Embryonic facial prominence (tissue), 1 donor: ENCODE measurements at regions not wholly inside any gene's neighbourhood (a gene's known extent, or its start where the extent isn't known, plus 50 kb on each side); places are given as distances from the start of the nearest gene placed in this dataset.

ENCODE experiments used
- DNase-seq: peaks from one replicate; pipeline ENCODE4 v3.0.0-alpha.2; 2016; ENCODE audit errors: extremely low spot score

DNA sequence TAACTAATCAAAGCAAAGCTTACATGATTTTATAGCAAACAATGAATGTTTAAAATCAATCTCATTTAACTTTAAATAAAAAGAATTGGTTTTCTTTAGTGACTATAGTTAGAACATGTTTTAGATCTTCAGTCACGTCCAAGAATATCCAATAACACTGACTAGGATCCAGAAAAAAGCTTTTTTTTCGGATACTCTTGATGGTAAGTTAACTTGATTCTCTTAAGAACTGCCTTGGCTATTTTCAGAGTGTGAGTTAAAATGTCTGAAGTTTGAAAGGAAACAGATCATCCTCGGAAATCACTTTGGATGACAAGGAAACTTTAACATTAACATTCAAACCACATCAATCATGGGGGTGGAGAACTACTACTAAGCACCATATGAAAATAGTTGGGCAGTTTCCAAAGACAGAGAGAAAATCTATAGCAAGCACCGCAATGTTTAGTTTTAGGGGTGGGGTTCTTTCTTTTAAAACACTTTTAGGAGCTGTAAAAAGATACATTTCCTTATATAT, 83.7 kb upstream of the SLC27A6 start:
- peak; percentile 29 for DNase-seq

DNA sequence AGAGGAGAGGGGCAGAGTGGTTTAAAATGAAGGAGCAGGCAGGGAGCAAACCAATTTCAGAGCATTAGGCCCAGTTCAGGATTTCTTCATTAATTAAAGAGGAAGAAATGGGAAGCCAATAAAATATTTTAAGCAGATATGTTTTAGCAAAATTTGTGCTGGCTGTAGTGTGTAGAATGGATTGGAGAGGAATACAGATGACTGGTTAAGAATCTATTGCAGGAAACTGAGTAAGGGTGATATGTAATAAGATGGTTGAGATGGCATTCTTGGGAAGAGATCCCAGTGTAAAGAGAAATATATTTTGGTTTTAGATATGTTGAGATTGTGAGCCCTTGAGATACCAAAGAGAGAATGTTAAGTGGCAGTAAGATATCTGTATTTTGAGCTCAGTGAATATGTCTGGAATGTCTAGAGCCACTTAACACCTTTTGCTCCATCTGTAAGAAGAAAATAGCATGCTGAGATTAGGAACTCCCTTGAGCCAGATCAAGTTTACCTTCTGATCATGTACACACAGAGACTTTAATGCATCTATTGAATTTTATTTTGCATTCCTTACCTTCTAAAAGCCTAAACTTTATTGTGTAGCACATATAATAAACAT, 79.5 kb upstream of the SLC27A6 start:
- no peak for DNase-seq

DNA sequence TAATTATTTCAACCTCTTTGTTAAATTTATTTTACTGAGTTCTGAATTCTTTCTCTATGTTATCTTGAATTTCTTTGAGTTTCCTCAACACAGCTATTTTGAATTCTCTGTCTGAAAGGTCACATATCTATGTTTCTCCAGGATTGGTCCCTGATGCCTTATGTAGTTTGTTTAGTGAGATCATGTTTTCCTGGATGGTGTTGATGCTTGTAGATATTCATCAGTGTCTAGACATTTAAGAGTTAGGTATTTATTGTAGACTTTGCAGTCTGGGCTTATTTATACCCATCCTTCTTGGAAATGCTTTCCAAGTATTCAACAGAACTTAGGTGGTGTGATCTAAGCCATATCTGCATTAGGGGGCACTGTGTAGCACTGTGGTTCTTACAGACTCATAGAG, 70.2 kb upstream of the SLC27A6 start:
- no peak for DNase-seq

DNA sequence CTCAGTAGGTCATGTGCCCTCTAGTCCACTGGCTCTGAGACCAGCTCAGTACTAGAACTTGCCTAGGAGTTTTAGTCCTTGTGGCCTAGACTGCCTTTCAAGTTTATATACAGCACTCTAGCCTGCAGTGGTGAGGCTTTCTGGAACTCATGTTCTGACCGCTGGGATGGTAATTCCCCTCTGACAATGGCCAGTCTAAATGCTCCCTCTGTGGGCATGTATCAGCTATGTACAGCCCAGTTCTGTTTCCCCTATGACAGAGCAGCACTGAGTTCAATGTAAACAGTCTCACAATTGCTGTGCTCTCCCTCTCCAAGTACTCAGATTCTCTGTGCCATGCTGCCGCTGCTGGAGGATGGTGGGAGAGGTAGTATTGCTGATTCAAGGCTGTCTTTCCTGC, 68.6 kb upstream of the SLC27A6 start:
- DNase-seq = no peak

DNA sequence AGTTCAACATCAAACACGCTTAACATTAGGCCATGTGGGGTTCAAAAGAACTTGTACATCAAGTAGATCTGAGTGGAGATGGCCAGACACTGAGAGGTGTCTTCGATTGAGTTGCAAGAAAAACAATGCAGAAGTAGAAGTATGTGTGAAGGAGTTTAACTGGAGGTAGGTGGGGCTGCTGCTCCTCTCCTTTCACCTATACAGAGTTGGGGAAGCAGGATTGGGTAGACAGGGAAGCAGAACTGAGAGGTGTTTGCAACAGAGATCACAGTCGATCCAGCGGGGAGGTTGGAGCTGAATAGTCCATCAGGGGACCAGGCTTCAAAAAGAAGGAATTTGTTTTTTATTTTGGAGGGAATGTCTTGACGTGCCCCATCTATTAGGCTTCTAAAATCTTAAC, 61.7 kb upstream of the SLC27A6 start:
- no peak for DNase-seq

DNA sequence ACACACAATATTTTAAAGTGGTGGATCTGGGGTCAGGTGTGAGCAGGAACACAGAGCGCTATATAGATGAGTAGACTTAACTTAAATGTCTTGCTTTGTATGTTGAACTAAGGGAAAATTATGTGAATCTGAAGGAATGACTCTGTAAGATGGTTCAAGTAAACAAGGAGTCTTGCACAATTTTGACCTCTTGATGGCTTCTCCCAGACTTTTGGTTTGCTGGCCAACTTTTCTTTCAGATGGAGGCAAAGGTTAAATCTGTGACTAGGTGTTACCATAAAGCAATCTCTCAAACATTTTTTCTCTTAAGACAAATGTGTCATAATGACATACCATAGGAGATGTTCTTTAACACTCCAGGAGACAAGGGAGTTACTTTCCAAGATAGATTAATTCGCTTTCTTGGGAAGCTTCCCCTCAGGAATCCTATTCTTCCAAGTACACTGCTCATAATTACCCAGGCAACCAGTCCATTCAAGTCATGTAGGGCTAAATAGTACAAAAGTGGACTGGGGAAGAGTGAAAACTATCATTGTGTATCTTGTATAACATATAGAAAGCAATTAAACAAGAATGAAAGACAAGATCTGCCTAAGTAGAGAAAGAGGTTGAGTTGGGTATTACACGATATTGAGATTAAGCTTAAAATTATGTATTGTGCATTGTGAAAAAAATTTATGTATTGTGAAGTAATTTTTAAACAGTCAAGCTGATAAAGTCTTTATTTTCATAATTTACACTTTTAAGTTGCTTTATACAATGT, 60.3 kb upstream of the SLC27A6 start:
- no peak for DNase-seq

DNA sequence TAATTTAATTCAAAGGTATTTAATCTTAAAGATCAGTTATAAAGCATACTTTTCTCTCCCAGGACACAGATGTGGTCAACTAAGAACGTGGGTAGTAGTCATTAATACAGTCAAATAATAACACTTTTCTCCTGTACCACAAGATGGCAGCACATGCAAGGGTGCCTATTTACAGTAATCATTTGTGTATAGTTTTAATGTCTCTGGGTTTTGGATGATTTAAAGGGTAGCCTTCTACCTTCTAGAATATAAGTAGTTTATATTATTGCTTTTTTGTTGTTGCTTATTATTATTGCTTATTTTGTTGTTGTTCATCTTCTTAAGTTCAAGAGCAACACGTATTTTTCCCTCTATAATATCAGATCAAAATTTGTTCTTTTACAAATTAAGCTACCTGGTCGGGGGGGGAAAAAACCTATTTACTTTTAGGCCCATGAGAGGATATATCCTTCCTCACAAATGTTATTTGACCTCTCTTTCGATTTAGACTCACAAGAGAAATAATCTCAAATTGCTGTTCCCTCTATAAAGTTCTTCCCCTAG, 59.6 kb upstream of the SLC27A6 start:
- peak; percentile 34 for DNase-seq

DNA sequence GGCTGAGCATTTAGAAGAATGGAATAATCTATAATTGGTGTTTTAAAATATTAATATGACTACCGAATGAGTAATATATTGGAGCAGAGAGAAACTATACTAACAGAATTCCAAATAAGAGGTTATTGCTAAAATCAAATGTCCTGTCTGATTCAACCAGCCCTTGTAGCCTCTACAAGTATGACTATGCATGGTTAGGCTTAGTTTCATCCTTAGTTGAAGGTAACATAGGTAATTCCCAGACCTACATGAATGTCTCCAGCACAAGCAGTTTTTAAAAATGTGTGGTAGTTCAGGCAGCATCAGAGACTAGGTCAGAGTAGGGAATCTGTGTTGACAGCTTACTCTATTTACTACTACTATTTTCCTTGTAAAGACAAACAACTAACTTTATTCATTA, 51.7 kb upstream of the SLC27A6 start:
- no peak for DNase-seq
